ENCODE measurements at regions not wholly inside any gene's neighbourhood (a gene's known extent, or its start where the extent isn't known, plus 50 kb on each side); places are given as distances from the start of the nearest gene placed in this dataset.
"Not testable (repeated sequence)": the region's sequence is repeated elsewhere in the genome, so short reads cannot be mapped to it uniquely, and the experiment has no call there.

- DNase-seq (ENCODE audit: low read depth in 3 of 3): no peak
Measured at GRCh38 chr2:160794926-160795325, 301.3 kb upstream of the RBMS1 start.

DNA sequence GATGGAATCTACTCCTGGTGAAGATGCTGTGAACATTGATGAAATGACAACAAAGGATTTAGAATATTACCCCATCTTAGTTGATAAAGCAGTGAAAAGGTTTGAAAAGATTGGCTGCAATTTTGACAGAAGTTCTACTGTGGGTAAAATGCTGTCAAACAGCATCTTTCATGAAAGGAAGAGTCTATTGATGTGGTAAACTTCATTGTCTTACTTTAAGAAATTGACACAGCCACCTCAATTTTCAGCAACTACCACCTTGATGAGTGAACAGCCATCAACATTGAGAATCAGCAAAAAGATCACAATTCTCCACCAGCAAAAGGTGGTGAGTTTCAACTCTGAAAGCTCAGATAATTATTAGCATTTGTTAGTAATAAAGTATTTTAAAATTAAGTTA, 310.3 kb upstream of the RBMS1 start:
- DNase-seq (ENCODE audit: low read depth in 3 of 3): no peak

- DNase-seq (ENCODE audit: low read depth in 3 of 3): no peak
Measured at GRCh38 chr2:160810406-160810805, 316.8 kb upstream of the RBMS1 start.

DNA sequence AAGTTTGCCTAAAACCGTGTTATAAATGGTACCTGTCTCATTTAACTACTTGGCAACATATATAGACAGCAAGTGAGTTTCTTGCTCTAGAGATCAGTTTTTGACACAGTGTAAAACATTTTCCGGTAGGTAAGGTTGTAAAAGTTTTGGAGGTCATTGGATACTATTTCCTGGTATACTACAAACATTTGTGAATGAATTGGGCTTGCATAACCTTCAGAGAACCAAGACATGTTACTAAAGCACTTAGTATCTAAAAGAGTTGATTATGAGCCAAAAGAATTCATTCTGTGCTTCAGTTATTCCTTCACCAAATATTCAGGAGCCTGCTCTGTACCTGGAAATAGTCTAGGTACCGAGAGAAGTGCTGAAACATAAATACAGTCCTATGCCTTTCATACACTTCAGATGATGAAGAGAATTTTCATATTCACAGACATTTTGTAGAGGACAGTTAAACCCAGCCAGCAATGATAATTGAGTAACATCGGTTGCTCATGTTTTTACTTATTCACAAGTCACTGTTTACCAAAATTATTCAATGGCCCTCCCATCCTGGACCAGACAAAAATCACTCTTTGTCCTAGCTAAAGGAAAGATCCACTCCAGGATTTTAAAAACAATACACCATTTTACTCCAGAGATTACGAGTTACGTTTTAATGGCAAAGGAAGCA, 319.4 kb upstream of the RBMS1 start:
- DNase-seq (ENCODE audit: low read depth in 3 of 3): no peak

GRCh38 chr2:160813506-160813858, 319.9 kb upstream of the RBMS1 start:
- DNase-seq (ENCODE audit: low read depth in 3 of 3): no peak

GRCh38 chr2:160816916-160817499, 323.4 kb upstream of the RBMS1 start:
- no peak for DNase-seq (ENCODE audit: low read depth in 3 of 3)

DNA sequence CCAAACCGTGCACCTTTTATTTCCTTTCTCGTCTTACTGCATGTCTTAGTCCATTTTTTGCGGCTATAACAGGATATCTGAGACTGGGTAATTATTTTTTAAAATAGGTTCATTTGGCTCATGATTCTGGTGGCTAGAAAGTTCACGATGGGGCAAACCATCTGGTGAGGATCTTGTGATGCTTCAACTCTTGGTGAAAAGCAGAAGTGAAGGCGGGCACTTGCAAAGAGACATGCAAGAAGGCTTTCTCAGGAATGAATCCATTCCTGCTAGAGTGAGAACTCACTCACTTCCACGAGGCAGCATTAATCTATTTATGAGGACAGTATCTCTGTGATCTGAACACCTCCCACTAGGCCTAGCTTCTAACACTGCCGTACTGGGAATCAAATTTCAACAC, 327.1 kb upstream of the RBMS1 start:
- DNase-seq (ENCODE audit: low read depth in 3 of 3): no peak

DNA sequence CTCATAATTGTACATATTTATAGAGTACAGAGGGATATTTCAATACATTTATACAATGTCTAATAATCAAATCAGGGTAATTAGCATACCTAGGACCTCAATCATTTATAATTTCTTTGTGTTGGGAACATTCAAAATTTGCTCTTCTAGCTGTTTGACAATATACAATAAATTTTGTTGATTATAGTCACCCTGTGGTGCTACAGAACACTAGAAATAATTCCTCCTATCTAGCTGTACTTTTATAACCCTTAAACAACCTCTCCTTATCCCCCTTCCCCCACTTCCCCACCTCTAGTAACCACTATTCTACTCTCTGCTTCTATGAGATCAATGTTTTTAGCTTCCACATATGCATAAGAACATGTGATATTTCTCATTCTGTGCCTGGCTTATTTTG, 328.4 kb upstream of the RBMS1 start:
- DNase-seq (ENCODE audit: low read depth in 3 of 3): no peak

- no peak for DNase-seq (ENCODE audit: low read depth in 3 of 3)
Measured at GRCh38 chr2:160825433-160825832, 331.8 kb upstream of the RBMS1 start.

- DNase-seq (ENCODE audit: low read depth in 3 of 3): no peak
Measured at GRCh38 chr2:160826496-160826895, 332.9 kb upstream of the RBMS1 start.

DNA sequence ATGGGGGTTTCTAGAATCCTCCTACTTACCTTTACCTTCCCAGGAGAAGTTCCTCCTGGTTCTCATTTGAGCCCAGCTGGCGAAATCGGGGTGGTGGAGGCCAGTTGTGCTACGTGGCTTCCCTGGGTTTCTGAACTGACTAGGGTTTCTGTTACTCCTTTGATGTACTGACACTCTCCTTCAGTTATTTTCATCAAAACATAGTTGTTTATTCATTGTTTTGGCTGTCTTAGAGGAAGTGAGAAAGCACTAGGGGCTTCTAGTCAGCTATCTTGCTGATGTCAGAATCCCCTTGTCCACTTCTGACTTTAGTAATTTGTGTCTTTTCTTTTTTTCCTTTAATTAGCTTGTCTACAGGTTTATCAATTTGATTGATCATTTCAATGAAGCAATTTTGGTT, 332.2 kb upstream of the TANK start:
- DNase-seq (ENCODE audit: low read depth in 3 of 3): no peak

GRCh38 chr2:160832381-160832780, 327.8 kb upstream of the TANK start:
- not testable (repeated sequence) for DNase-seq (ENCODE audit: low read depth in 3 of 3)

- DNase-seq (ENCODE audit: low read depth in 3 of 3): no peak
Measured at GRCh38 chr2:160835166-160835565, 325.1 kb upstream of the TANK start.

- no peak for DNase-seq (ENCODE audit: low read depth in 3 of 3)
Measured at GRCh38 chr2:160836755-160837154, 323.5 kb upstream of the TANK start.

DNA sequence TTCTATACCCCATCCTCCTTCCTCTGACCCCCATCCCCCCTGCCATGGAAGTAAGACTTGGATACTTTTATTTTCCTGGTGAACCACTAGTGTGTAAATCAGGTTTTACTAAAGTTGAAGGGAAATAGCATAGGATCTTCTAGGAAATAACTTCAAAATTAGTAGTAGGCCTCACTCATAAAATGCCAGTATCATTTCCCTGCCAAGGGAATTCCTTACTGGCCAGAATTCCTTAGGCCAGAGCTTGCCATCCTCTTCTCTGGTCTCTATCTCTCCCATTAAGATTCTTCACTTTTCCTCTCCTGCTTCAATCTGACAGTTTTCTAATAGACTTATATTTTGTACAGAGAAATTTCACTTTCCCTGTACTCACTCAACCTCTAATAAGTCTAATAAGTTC, 322.8 kb upstream of the TANK start:
- no peak for DNase-seq (ENCODE audit: low read depth in 3 of 3)

GRCh38 chr2:160838147-160838546, 322.1 kb upstream of the TANK start:
- no peak for DNase-seq (ENCODE audit: low read depth in 3 of 3)

DNA sequence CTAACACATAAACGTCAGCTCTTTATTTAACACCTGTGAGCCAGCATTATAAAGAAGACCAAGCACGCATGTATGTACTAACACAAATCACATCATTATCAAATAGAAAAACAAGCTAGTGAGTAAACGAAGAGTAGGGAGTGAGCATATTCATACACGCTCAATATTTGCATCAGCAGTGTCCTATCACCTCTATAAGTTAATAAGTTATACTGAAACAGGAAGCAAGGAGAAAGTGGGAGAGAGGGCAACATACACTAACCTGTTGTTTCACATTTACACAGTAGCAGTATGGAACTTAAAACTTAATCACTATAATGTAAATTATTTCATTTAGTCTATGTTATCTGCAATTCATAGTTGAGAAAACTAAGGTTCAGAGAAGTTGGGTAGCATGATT, 321.5 kb upstream of the TANK start:
- no peak for DNase-seq (ENCODE audit: low read depth in 3 of 3)

DNA sequence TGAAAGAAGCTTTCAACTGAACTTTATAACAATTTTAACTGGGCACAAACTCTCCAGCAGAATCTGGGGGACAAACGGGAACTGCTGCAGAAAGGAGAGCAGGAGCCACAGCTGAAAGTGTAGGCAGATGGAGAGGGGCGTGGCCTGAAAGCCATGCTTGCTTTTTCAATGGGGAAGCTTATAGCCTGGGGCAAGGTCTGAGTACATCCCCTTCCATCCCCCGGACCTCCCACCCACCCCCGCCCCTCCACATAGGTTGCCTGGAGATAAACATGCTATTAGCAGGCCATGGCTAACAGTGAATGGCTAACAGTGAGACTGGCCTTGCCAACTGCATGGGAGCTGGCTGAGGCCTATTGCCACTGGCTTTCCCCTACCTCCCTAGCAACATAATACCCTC, 317.9 kb upstream of the TANK start:
- DNase-seq (ENCODE audit: low read depth in 3 of 3): no peak

DNA sequence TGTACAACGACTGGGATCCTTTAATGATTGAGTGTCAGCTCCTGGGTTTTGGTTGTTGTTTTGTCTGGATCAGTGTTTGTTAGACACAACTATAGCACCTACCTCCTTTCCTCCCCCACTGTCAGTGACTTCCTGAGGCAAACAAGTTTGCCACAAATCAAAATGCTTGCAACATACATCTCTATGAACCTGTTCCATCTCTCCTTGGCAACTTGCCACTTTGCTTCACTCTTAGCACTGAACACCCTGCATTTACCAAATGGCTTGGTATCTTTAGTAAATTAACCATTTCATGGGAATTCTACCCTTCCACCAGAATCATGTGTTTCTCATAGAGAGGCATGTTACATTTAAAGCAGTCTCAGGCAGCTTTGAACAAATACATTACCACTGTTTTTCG, 301.1 kb upstream of the TANK start:
- DNase-seq (ENCODE audit: low read depth in 3 of 3): no peak

DNA sequence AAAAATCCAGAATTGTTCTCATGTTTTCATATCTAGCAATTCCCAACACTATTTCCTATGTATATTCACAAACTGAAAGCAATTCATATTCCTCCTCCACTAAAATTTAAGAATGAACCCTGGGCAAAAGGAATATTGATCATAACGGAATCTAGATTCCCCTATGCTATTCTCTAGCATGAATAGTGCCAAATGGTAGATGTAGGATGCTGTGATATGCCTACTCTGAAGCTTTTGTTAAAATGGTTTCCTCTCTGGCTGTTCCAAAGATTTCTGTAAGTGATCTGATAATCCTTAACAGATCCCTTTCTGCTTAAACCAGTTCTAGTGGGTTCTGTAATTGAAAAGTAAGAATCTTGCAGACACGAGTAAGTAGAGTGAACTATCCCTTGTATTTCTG, 298.0 kb upstream of the TANK start:
- DNase-seq (ENCODE audit: low read depth in 3 of 3): no peak

GRCh38 chr2:160868891-160869290, 291.3 kb upstream of the TANK start:
- no peak for DNase-seq (ENCODE audit: low read depth in 3 of 3)

DNA sequence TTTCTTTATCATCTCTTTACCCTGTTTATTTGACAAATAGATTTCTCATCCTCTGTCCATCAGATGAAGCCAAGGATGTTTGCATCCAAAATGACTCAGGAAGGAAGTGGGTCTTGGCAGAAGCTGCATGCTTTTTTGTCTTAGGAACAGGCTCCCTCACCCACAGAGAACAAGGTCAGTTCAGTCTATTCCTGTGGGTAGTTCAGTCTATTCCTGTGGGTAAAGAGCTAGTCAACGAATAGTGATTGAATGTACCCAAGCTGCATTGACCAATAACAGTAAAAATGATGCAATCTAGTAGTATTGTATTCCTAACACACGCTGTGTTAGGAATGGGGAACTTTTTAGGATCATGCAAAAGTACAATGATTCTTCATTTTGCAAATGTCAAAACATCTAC, 290.8 kb upstream of the TANK start:
- DNase-seq (ENCODE audit: low read depth in 3 of 3): no peak

GRCh38 chr2:160870729-160871465, 289.3 kb upstream of the TANK start:
- no peak for DNase-seq (ENCODE audit: low read depth in 3 of 3)
